ENCODE measurements at regions not wholly inside any gene's neighbourhood (a gene's known extent, or its start where the extent isn't known, plus 50 kb on each side); places are given as distances from the start of the nearest gene placed in this dataset.
"Not testable (repeated sequence)": the region's sequence is repeated elsewhere in the genome, so short reads cannot be mapped to it uniquely, and the experiment has no call there.

GRCh38 chr2:136290326-136290725, 172.4 kb upstream of the CXCR4 start:
- TF ChIP-seq, protein P1, sequence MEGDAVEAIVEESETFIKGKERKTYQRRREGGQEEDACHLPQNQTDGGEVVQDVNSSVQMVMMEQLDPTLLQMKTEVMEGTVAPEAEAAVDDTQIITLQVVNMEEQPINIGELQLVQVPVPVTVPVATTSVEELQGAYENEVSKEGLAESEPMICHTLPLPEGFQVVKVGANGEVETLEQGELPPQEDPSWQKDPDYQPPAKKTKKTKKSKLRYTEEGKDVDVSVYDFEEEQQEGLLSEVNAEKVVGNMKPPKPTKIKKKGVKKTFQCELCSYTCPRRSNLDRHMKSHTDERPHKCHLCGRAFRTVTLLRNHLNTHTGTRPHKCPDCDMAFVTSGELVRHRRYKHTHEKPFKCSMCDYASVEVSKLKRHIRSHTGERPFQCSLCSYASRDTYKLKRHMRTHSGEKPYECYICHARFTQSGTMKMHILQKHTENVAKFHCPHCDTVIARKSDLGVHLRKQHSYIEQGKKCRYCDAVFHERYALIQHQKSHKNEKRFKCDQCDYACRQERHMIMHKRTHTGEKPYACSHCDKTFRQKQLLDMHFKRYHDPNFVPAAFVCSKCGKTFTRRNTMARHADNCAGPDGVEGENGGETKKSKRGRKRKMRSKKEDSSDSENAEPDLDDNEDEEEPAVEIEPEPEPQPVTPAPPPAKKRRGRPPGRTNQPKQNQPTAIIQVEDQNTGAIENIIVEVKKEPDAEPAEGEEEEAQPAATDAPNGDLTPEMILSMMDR (conservative IDR thresholded peaks at IDR 0.05; ENCODE audit: low read depth, low read length): no peak
- no peak for DNase-seq (ENCODE audit: low read depth)
- no peak overlapping the region for H3K4me3 ChIP-seq (ENCODE audit: low read depth, low read length)

DNA sequence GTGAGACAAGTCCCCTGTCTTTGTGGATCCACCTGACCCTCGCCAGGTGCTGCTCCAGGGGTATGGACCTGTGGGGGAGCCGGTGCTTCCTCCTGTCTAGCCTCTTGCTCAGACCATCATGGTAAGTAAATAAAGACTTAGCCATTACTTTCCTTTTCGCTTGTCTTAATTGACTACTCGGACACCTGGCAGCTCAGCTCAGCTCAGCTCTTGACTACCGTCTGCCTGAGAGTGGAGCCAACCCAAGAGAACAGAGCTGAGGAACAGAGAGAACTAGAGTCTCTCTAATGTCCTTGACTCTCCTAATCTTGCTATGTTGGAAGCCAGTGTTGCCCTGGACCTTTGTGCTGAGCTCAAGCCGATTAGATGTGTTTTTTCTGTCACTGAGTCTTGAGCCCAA, 170.3 kb upstream of the CXCR4 start:
- no peak for DNase-seq (ENCODE audit: low read depth)

GRCh38 chr2:136286423-136286822, 168.5 kb upstream of the CXCR4 start:
- H3K4me3 ChIP-seq (ENCODE audit: low read depth, low read length): no peak overlapping the region
- TF ChIP-seq, protein P1 (conservative IDR thresholded peaks at IDR 0.05; ENCODE audit: low read depth, low read length): no peak
- no peak for DNase-seq (ENCODE audit: low read depth)

More for the DNA sequence above, 170.3 kb upstream of the CXCR4 start:
- H3K4me3 ChIP-seq (ENCODE audit: low read depth, low read length): no peak overlapping the region
- TF ChIP-seq, protein P1 (conservative IDR thresholded peaks at IDR 0.05; ENCODE audit: low read depth, low read length): no peak

GRCh38 chr2:136284226-136285119, 166.5 kb upstream of the CXCR4 start:
- no peak overlapping the region for H3K4me3 ChIP-seq (ENCODE audit: low read depth, low read length)
- no peak for DNase-seq (ENCODE audit: low read depth)
- TF ChIP-seq, protein P1 (conservative IDR thresholded peaks at IDR 0.05; ENCODE audit: low read depth, low read length): no peak

- no peak for DNase-seq (ENCODE audit: low read depth)
- TF ChIP-seq, protein P1 (conservative IDR thresholded peaks at IDR 0.05; ENCODE audit: low read depth, low read length): no peak
Observed at GRCh38 chr2:136282251-136282650, 164.3 kb upstream of the CXCR4 start.

GRCh38 chr2:136281281-136282114, 163.5 kb upstream of the CXCR4 start:
- no peak overlapping the region for H3K4me3 ChIP-seq (ENCODE audit: low read depth, low read length)
- TF ChIP-seq, protein P1 (conservative IDR thresholded peaks at IDR 0.05; ENCODE audit: low read depth, low read length): no peak
- no peak for DNase-seq (ENCODE audit: low read depth)

More at GRCh38 chr2:136282251-136282650, 164.3 kb upstream of the CXCR4 start:
- H3K4me3 ChIP-seq (ENCODE audit: low read depth, low read length): no peak overlapping the region

DNA sequence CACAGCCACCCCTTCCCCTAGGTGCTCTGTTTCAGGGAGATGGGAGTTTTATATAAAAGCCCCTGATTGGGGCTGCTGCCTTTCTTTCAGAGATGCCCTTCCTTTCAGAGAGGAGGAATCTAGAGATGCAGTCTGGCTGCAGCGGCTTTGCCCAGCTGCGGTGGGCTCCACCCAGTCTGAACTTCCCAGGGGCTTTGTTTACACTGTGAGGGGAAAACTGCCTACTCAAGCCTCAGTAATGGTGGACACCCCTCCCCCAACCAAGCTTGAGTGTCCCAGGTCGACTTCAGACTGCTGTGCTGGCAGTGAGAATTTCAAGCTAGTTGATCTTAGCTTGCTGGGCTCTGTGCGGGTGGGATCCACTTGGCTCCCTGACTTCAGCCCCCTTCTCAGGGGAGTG, 148.4 kb upstream of the CXCR4 start:
- DNase-seq (ENCODE audit: low read depth); H3K4me3 ChIP-seq (ENCODE audit: low read depth, low read length): not testable (repeated sequence)
